ENCODE measurements at regions not wholly inside any gene's neighbourhood (a gene's known extent, or its start where the extent isn't known, plus 50 kb on each side); places are given as distances from the start of the nearest gene placed in this dataset.

DNA sequence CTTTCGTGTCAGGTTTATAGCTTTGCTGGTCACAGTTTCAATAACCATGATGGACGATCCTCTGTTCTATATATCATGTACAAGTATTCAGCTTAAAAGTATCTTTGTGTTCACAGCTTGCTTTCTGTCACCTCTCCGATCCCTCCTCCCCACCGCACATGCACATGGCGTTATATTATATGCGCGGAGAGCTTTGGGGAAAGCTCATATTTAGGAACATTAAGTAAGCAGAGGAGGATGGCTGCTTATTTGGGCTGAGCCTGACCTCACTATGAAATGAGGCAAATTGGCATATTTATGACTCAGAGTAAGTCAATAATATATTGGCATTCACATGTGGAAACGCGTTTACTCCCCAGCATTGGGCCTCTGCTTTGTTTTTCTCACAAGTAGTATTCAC is 360.5 kb downstream of the HLX start:
- no peak for TF ChIP-seq ZFX (IDR thresholded peaks at IDR 0.05; ENCODE audit: borderline replicate concordance)
- TF ChIP-seq, protein P1, sequence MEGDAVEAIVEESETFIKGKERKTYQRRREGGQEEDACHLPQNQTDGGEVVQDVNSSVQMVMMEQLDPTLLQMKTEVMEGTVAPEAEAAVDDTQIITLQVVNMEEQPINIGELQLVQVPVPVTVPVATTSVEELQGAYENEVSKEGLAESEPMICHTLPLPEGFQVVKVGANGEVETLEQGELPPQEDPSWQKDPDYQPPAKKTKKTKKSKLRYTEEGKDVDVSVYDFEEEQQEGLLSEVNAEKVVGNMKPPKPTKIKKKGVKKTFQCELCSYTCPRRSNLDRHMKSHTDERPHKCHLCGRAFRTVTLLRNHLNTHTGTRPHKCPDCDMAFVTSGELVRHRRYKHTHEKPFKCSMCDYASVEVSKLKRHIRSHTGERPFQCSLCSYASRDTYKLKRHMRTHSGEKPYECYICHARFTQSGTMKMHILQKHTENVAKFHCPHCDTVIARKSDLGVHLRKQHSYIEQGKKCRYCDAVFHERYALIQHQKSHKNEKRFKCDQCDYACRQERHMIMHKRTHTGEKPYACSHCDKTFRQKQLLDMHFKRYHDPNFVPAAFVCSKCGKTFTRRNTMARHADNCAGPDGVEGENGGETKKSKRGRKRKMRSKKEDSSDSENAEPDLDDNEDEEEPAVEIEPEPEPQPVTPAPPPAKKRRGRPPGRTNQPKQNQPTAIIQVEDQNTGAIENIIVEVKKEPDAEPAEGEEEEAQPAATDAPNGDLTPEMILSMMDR (IDR thresholded peaks at IDR 0.05), result no peak
- H3K27ac ChIP-seq, result no peak overlapping the region

DNA sequence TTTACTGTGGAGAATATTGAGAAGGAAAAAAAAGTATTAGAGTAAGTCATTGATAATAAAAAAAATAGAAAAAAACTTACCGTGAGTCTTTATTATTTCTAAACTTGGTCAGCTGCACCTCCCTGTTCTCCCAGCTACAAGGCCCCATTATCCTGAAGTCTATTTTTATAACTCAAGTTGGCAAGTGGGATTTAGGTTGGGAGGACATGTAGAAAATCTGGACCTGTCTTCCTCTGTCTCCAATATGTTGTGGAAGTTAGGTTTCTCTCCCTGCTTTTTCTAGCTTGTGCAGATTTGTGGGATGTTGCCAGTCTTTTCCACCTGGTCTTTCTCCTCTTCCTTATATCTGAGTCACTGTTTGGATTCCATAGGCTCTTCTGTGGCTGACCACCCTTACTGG is 361.4 kb downstream of the HLX start:
- TF ChIP-seq, protein P1 (IDR thresholded peaks at IDR 0.05), result no peak
- TF ChIP-seq ZFX (IDR thresholded peaks at IDR 0.05; ENCODE audit: borderline replicate concordance), result no peak

DNA sequence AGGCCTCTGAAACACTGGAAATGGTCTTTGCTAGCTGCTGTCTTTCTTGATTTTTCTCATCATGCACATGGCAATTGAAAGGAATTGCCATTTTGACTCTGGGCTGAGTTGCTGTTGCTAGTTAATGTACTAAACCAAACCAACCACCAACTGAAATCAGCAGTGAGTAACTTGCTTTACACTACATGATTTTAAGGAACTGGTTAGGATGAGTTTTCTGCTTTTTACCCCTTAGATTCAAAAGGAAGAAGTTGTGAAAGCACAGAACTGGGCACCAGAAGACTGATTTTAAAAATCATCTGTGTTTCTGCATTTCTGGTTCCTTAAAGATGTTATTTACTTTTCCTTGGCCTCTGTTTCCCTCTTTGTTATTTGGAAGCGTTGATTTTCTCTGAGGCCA is 361.9 kb downstream of the HLX start:
- TF ChIP-seq, protein P1 (IDR thresholded peaks at IDR 0.05), result no peak
- TF ChIP-seq ZFX (IDR thresholded peaks at IDR 0.05; ENCODE audit: borderline replicate concordance), result no peak
- no peak overlapping the region for H3K27ac ChIP-seq

More for the DNA sequence above, 361.4 kb downstream of the HLX start:
- no peak overlapping the region for H3K27ac ChIP-seq

DNA sequence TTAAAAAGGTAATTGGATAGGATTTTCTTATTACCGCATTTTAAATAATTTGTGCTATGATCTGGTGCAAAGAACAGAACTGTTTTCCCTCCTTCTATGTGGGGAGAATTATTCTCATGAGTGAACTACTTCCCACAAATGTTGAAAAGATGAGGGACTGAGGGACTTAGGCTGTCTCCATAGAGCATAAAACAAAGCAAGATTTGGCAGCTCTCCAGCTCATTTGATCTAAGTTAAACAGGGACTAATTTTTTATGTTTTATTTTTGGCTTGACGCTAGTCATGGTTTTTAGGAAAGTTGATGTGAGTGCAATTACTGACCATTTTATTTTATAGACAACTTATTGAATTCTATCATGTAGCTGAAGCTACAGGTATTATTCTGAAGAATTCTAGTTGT is 362.3 kb downstream of the HLX start:
- no peak overlapping the region for H3K27ac ChIP-seq
- TF ChIP-seq ZFX (IDR thresholded peaks at IDR 0.05; ENCODE audit: borderline replicate concordance), result no peak
- TF ChIP-seq, protein P1 (IDR thresholded peaks at IDR 0.05), result no peak

DNA sequence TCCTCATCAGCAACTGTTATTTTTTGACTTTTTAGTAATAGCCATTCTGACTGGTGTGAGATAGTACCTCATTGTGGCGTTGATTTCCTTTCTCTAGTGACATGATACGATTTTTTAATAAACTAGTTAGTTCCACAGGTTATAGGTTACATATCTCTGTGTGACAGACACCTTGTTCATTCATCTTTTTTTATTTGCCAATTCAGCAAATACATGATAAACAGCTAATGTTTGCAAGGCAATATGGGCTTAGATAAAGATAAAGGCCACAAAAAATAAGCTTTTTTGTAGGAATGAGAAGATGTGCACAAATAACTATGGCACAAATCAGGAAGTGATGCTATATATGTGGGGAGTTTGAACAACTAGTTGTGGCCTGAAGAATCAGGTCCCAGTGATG is 366.8 kb downstream of the HLX start:
- TF ChIP-seq, protein P1 (IDR thresholded peaks at IDR 0.05), result no peak
- TF ChIP-seq ZFX (IDR thresholded peaks at IDR 0.05; ENCODE audit: borderline replicate concordance), result no peak
- no peak overlapping the region for H3K27ac ChIP-seq

DNA sequence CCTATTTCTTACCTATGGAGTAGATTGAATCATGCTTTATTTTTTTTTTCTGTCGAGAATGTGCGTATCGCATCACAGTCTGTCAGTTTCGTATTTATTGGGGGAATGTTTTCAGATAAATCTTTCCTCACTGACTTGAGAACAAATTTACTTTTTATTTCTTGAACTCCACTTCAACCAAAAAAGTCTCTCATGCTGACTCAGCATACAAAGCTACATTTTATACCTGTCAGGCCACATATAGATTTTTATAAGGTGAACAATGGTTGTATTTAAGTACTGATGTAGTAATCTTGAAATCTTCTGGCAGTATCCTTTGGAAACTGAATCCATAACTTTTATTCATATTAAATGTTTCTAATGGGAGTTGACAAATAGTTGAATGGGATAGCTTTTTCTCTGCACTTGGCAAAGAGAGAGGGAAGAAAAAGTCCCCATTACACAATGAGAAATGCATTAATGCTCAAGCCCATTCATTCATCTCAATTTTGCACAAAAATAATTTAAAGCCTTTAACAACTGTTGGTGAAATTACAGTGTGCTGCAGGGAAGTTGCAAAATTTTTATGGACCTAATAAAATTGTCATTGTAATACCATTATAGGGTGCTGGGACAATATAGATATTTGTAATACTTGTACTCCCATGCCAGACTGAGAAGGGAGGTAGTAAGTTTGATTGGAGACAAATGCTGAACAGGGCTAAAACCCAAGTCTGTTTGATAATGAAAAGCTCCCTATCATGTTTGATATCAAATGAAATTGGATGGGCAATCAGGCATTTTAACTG is 367.6 kb downstream of the HLX start:
- TF ChIP-seq ZFX (IDR thresholded peaks at IDR 0.05; ENCODE audit: borderline replicate concordance), result no peak
- TF ChIP-seq, protein P1 (IDR thresholded peaks at IDR 0.05), result no peak
- no peak overlapping the region for H3K27ac ChIP-seq

DNA sequence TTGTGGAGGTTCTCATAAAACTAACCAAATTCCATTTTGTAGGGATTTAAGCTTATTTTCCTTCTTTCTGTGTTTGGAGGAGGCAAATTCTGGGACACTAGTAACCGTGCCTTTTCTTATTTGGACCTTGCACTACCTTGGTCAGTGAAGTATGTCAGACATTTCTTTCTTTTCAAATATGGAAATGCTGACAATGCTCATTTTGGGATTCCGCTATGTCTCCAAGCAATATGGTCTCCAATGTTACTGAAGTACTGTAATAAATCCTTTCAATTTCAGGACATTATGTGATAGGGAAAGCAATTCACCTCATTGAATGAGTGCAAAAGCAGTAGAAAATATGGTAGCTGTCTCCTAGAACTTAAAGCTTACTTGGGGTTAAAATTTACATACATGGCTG is 372.3 kb downstream of the HLX start:
- no peak overlapping the region for H3K27ac ChIP-seq
- TF ChIP-seq, protein P1 (IDR thresholded peaks at IDR 0.05), result no peak
- TF ChIP-seq ZFX (IDR thresholded peaks at IDR 0.05; ENCODE audit: borderline replicate concordance), result no peak
